Endothelial cell of umbilical vein (primary cell): ENCODE measurements at regions not wholly inside any gene's neighbourhood (a gene's known extent, or its start where the extent isn't known, plus 50 kb on each side); places are given as distances from the start of the nearest gene placed in this dataset.
"Not testable (repeated sequence)": the region's sequence is repeated elsewhere in the genome, so short reads cannot be mapped to it uniquely, and the experiment has no call there.

ENCODE experiments used
- POLR2A ChIP-seq: IDR thresholded peaks from 2 replicates; pipeline ENCODE4 v1.6.1; 2012; ENCODE audit warnings: low read depth, mild to moderate bottlenecking, control low read depth, low read length
- TF ChIP-seq, protein P1 (sequence below), 2 donors: IDR thresholded peaks; 1 replicate in 1 of 2; 2 replicates in 1 of 2; pipeline ENCODE4 v1.5.1; 2011; ENCODE audit warnings: low read length in 2 of 2, mild to moderate bottlenecking in 2 of 2, moderate library complexity in 2 of 2, control low read depth in 1 of 2, inconsistent platforms in 1 of 2, low read depth in 1 of 2; ENCODE audit not compliant: insufficient read depth in 1 of 2; ENCODE audit errors: extremely low read depth in 1 of 2

DNA sequence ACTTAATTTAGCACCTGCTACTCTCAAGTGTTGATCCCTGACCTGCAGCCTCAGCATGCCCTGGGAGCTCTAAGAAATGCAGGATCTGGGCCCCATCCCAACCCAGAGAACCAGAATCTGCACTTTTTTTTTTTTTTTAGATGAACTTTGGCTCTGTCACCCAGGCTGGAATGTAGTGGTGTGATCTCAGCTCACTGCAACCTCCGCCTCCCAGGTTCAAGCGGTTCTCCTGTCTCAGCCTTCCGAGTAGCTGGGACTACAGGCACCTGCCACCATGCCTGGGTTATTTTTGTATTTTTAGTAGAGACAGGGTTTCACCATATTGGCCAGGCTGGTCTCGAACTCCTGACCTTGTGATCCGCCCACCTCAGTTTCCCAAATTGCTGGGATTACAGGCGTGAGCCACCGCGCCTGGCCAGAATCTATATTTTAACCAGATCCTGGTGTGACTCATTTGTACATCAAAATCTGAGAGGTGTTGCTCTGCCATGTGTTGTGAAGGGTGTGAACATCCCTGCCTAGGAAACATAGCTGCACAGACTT is 92.4 kb upstream of the SH3BP4 start:
- TF ChIP-seq, protein P1, sequence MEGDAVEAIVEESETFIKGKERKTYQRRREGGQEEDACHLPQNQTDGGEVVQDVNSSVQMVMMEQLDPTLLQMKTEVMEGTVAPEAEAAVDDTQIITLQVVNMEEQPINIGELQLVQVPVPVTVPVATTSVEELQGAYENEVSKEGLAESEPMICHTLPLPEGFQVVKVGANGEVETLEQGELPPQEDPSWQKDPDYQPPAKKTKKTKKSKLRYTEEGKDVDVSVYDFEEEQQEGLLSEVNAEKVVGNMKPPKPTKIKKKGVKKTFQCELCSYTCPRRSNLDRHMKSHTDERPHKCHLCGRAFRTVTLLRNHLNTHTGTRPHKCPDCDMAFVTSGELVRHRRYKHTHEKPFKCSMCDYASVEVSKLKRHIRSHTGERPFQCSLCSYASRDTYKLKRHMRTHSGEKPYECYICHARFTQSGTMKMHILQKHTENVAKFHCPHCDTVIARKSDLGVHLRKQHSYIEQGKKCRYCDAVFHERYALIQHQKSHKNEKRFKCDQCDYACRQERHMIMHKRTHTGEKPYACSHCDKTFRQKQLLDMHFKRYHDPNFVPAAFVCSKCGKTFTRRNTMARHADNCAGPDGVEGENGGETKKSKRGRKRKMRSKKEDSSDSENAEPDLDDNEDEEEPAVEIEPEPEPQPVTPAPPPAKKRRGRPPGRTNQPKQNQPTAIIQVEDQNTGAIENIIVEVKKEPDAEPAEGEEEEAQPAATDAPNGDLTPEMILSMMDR (IDR thresholded peaks at IDR 0.05; ENCODE audit: extremely low read depth in 1 of 2, insufficient read depth in 1 of 2, low read depth in 1 of 2, low read length in 2 of 2), result not testable (repeated sequence)
- not testable (repeated sequence) for TF ChIP-seq POLR2A
